Thymus (tissue), 11 donors: ENCODE measurements at regions not wholly inside any gene's neighbourhood (a gene's known extent, or its start where the extent isn't known, plus 50 kb on each side); places are given as distances from the start of the nearest gene placed in this dataset.

ENCODE experiments used
- DNase-seq, 9 donors: peaks; one replicate each; pipeline ENCODE4 v3.0.0-alpha.2; 2013; ENCODE audit warnings: low spot score in 9 of 9, low read depth in 6 of 9, missing footprints in 1 of 9
- H3K27ac ChIP-seq, 2 donors: one replicate each; pipeline ENCODE4 v1.5.1; 2013; ENCODE audit warnings: control low read depth in 1 of 2, low read depth in 1 of 2, low read length in 1 of 2, mild to moderate bottlenecking in 1 of 2, moderate library complexity in 1 of 2
- H3K27me3 ChIP-seq, 2 donors: one replicate each; pipeline ENCODE4 v1.5.1; 2013; ENCODE audit warnings: low read length in 1 of 2; ENCODE audit not compliant: control insufficient read depth in 2 of 2, insufficient read depth in 1 of 2
- H3K36me3 ChIP-seq, 2 donors: one replicate each; pipeline ENCODE4 v1.5.1; 2013; ENCODE audit warnings: low read length in 1 of 2, mild to moderate bottlenecking in 1 of 2, moderate library complexity in 1 of 2; ENCODE audit not compliant: control insufficient read depth in 2 of 2, insufficient read depth in 2 of 2
- H3K4me1 ChIP-seq, 2 donors: one replicate each; pipeline ENCODE4 v1.5.1; 2013; ENCODE audit warnings: low read length in 2 of 2; ENCODE audit not compliant: control insufficient read depth in 2 of 2, insufficient read depth in 2 of 2
- H3K4me3 ChIP-seq, 2 donors: one replicate each; pipeline ENCODE4 v1.5.1; 2013; ENCODE audit warnings: low read length in 2 of 2, control low read depth in 1 of 2, mild to moderate bottlenecking in 1 of 2
- H3K9me3 ChIP-seq, 2 donors: one replicate each; pipeline ENCODE4 v1.5.1; 2013; ENCODE audit warnings: low read length in 1 of 2, mild to moderate bottlenecking in 1 of 2; ENCODE audit not compliant: control insufficient read depth in 2 of 2, insufficient read depth in 1 of 2
- WGBS: extraction: QIAGEN DNeasy Blood & Tissue Kit; methylation state at CpG from one replicate; pipeline ENCODE4 v1.1.7; 2013; 5-methylcytosine and 5-hydroxymethylcytosine counted together
- donor health status: healthy.

DNA sequence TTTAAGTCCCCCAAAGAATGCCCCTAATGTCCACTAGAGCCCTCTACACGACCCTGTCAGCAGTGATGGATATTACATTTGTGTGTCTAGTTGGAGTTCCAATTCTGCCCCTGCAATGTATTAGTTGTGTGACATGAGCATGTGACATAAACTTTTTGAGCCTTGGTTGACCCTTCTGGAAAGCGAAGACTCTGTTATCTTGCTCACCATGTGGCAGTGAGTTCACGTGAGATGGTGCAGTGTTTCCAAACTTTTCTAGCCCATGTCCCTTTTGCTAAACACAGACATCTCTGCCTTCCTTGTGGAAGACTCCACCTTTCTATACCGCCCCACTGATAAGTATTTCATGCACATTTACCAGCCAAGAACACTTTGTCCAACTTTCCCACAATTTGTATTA is 87.0 kb upstream of the BOD1 start:
- no peak overlapping the region for H3K27ac ChIP-seq
- no peak overlapping the region for H3K4me3 ChIP-seq
- H3K27me3 ChIP-seq = no peaks in the 10 kb centered on the region
- WGBS = 89% methylated on average over 4 of the region's 4 CpGs
- no peaks in the 10 kb centered on the region for H3K9me3 ChIP-seq
- H3K4me1 ChIP-seq = peaks cover 0 to 26% of the 10 kb centered on the region in 2 donors
- H3K36me3 ChIP-seq = no peaks in the 10 kb centered on the region
- no peak for DNase-seq

DNA sequence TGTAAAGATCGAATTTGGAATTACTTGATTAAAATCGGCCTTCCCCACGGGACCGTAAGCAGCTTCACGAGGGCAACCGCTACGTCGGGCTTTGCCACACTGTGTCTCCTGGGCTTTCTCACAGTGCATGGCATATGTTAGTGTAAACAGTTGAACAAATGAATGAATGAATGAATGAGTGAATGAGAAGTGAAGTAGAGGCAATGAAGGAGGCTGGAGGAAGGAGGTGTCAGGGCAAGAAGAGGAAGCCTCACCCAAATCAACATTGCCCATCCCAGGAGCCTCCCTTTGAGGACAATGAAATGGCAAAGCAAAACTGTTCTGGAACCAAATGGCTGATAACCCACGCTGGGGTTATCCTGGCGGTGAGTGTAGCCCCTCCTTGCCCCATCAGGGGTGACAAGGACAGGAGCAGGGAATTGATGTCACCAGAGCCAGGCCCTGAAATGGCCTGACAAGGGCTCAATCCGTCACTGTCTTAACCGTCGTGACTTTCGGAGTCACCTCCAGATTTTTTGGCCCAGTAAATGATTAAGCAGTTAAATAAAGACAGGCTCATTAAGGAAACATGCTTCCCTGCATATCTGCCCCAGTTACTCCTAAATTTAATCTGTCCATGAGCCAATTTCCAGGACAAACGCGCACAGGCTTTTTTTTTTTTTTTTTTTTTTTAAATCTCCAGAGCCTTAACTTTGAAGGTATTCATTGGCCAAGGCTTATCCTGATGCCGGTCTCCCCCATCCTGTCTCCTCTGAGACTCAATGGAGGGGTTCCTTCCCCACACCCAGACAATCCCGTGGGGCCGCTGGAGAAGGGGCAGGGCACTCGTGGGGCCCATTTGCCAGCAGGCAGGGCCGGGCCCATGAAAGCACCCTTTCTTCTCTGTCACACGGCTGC is 88.4 kb upstream of the BOD1 start:
- WGBS = 96% methylated on average over 22 of the region's 22 CpGs
- H3K27ac ChIP-seq = no peak overlapping the region

GRCh38 chr5:173705512-173706044 is 89.1 kb upstream of the BOD1 start:
- Histone ChIP-seq H3K9me3 (no peaks in the 10 kb centered on the region), H3K4me1 (peaks cover 0 to 11% of the 10 kb centered on the region in 2 donors), H3K36me3 (no peaks in the 10 kb centered on the region), H3K27ac (no peak overlapping the region), H3K27me3 (no peaks in the 10 kb centered on the region), H3K4me3 (no peak overlapping the region)
- 95% methylated on average over 13 of the region's 13 CpGs for WGBS
- no peak for DNase-seq

More for the DNA sequence above, 88.4 kb upstream of the BOD1 start:
- Histone ChIP-seq H3K27me3 (no peaks in the 10 kb centered on the region), H3K4me1 (peaks cover 0 to 16% of the 10 kb centered on the region in 2 donors), H3K36me3 (no peaks in the 10 kb centered on the region), H3K9me3 (no peaks in the 10 kb centered on the region), H3K4me3 (no peak overlapping the region)
- no peak for DNase-seq

GRCh38 chr5:173706700-173707099 is 90.2 kb upstream of the BOD1 start:
- Histone ChIP-seq H3K9me3 (no peaks in the 10 kb centered on the region), H3K4me1 (peaks cover 0 to 11% of the 10 kb centered on the region in 2 donors), H3K27ac (no peak overlapping the region), H3K27me3 (no peaks in the 10 kb centered on the region), H3K4me3 (no peak overlapping the region), H3K36me3 (no peaks in the 10 kb centered on the region)
- no peak for DNase-seq
- WGBS = 96% methylated on average over 4 of the region's 4 CpGs

DNA sequence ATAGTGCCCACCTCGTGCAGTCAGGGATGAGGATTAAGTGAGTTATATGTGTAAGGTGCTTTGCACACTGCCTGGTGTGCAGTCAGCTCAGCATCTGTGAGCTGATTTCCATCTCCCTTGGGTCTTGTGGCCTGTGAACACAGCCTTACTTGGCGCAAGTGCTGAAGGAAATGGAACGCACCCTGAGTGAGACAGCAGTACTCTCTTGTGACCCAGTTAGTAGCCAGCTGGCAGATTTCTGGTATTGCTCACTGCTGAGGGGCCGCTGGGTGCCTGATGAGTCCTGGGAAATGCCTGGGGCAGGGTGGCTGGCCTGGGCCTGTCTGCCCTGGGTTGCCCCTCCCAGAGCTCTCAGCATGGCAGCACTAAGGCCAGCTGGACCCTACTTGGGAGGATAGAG is 90.9 kb upstream of the BOD1 start:
- Histone ChIP-seq H3K27me3 (no peaks in the 10 kb centered on the region), H3K9me3 (no peaks in the 10 kb centered on the region), H3K27ac (peak overlapping the region in 1 of 2 donors; percentile 1), H3K4me1 (peaks cover 0 to 11% of the 10 kb centered on the region in 2 donors), H3K4me3 (no peak overlapping the region), H3K36me3 (no peaks in the 10 kb centered on the region)
- peak in 2 of 9 donors; percentile 32 to 43 for DNase-seq
- 90% methylated on average over 4 of the region's 4 CpGs for WGBS

- WGBS = 94% methylated on average over 3 of the region's 3 CpGs
Measured at GRCh38 chr5:173709145-173709544, 92.7 kb upstream of the BOD1 start.

DNA sequence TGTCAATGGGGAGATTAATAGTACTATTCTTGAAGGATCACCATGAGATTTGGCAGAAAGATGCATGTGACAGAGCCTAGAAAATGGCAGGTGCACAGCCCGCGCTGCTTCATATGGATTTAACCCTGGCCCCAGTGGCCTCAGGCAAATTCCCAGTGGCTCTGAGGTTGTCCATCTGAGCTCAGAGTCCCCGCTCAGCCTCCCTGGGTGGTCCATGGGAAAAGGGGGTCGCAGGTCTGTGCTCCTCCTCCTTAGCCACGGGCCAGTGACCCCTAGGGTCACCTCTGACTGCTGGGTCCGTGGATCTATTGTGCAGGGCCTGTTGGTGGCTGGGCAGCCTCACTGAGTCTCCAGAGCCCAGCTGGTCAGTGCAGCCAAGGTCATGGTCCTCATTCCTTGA is 93.3 kb upstream of the BOD1 start:
- Histone ChIP-seq H3K4me1 (peaks cover 0 to 15% of the 10 kb centered on the region in 2 donors), H3K27me3 (no peaks in the 10 kb centered on the region), H3K27ac (no peak overlapping the region), H3K36me3 (no peaks in the 10 kb centered on the region), H3K9me3 (no peaks in the 10 kb centered on the region), H3K4me3 (no peak overlapping the region)
- no peak for DNase-seq
- WGBS = 94% methylated on average over 6 of the region's 6 CpGs

More at GRCh38 chr5:173709145-173709544, 92.7 kb upstream of the BOD1 start:
- H3K4me1 ChIP-seq = peaks cover 0 to 15% of the 10 kb centered on the region in 2 donors
- H3K27me3 ChIP-seq = no peaks in the 10 kb centered on the region
- no peak overlapping the region for H3K27ac ChIP-seq
- H3K36me3 ChIP-seq = no peaks in the 10 kb centered on the region
- no peak overlapping the region for H3K4me3 ChIP-seq
- H3K9me3 ChIP-seq = no peaks in the 10 kb centered on the region
- no peak for DNase-seq

DNA sequence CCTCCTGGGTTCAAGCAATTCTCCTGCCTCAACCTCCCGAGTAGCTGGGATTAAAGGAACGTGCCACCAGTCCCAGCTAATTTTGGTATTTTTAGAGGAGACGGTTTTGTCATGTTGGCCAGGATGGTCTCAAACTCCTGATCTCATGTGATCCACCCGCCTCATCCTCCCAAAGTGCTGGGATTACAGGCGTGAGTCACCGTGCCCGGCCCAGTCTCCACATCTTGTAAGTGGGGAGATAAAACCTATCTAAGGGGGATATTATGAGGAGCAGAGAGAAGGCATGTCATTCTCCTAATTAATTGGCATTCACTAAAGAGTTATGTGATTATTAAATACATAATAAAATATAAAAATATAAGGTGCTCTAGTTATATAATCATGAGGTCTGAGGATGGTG is 94.1 kb upstream of the BOD1 start:
- Histone ChIP-seq H3K27ac (no peak overlapping the region), H3K27me3 (no peaks in the 10 kb centered on the region), H3K4me1 (peaks cover 0 to 15% of the 10 kb centered on the region in 2 donors), H3K4me3 (no peak overlapping the region), H3K9me3 (no peaks in the 10 kb centered on the region), H3K36me3 (no peaks in the 10 kb centered on the region)
- 97% methylated on average over 7 of the region's 7 CpGs for WGBS
- no peak for DNase-seq

DNA sequence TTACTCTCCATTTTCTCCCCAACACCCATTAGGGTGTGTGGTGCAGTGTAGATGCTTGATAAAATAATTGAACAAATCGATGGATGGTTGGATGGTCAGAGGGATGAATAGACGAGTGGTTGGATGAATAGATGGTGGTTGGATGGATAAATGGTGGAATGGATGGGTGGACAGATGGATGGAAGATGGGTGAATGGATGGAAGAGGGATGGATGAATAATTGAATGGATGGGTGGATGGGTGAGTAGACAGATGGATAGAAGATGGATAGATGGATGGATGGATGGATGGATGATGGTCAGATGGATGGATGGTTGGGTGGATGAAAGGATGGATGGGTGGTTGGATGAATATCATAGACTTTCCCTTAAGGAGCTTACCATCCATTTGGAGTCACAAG is 95.0 kb upstream of the BOD1 start:
- H3K4me1 ChIP-seq = peaks cover 0 to 15% of the 10 kb centered on the region in 2 donors
- no peaks in the 10 kb centered on the region for H3K27me3 ChIP-seq
- no peak overlapping the region for H3K27ac ChIP-seq
- 92% methylated on average over 2 of the region's 2 CpGs for WGBS
- no peaks in the 10 kb centered on the region for H3K9me3 ChIP-seq
- H3K4me3 ChIP-seq = no peak overlapping the region
- DNase-seq = no peak
- H3K36me3 ChIP-seq = no peaks in the 10 kb centered on the region
